HL-60/S4 treated with phorbol 12-myristate 13-acetate at 8.2 ng/mL for 4 days and 3 days (cell line): ENCODE measurements at regions not wholly inside any gene's neighbourhood (a gene's known extent, or its start where the extent isn't known, plus 50 kb on each side); places are given as distances from the start of the nearest gene placed in this dataset.

Experiments used
- in situ Hi-C: fragments of 300-500 bp; cut with MboI; formaldehyde crosslinking; loops from 2 replicates; pipeline ENCODE4 v1.15.0; 2022; ENCODE audit warnings: low sequenced_read_pairs

DNA sequence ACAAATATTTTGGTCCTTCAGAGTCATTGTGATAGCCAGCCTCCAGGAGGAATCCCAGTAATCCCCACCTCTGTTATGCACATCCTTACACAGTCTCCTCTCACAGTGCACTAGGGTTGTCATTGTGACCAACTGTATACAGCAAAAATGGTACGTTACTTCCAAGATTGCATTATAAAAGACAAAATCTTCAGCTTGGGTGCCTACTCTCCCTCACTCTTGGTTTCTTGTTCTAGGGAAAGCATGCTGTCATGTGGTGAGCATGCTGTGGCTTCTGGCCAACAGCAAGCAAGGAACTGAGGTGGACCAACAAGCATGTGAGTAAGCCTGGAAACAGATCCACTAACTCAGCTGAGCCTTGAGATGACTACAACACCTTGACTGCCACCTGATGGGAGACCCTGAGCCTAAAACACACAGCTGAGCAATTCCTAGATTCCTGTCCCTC is 130.1 kb upstream of the DST start:
- in situ Hi-C loops, result no loop called here

DNA sequence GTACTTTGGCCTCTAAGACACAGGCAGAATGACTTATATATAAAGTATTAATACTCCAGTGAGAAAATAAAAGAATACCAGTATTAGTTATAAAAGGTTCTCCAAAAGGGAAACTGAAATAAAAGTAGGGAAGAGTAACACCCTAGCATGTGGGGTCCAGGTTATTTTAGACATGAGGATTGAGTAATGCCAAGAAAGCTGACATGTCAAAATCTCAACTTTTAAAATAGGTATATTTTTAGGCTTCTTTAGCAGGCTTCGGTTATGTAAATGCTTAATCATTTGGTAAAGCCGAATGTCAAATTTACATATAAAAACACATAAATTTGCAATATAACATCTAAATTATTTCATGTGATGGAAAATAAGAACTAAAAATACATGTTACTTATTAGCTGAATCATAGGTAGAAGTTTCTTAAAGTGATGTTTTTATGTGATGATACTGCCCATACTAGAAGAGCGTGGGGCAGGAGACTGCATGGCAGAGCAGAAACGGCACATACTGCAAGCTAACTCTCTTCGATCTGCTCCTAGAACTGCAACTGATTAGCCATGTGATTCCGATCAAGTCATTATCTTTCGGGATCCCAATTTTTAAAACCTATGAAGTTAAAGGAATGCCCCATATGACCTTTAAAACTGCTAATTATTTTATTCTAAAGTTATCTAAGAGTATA is 129.4 kb upstream of the DST start:
- in situ Hi-C loops, result no loop called here

DNA sequence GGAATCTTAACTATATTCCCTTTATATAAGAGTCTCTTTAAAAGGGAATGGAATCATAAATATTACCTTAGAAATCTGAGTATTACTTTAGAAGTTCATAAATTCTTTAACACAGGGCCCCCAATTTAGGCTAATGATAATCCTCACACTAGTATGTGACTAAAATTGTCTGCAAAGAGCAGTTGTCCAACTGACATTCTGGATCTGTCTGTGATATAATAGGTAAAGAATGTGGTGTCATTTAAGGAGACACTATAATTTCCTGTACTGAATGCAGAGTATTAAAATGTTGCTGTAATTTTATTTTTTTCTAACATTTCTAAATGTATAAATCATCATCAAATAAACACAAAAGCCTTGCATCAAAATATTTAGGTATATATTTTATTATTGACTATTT is 128.5 kb upstream of the DST start:
- in situ Hi-C loops, result no loop called here

DNA sequence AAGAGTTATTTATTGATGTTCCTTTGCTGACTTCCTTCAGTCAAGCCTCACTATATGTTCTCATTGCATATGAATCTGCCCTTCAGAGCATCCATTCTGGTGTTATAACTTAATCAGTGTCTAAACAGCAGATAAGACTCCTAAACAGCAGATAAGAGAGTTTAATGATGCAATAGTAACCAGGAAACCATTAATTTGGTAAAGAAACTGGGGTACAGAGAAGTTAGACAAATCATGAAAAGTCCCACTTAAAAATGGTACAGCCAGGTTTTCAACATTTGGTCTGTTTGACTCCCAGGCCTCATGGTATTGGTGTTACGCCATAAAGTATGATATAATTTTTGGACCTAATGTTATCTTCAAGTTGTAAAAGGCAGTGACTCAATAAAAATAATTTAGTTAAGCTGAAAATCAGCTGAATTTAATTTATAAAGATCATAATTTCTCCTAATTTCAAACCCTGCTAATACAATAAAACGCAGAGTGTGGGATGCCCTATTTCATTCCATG is 127.4 kb upstream of the DST start:
- in situ Hi-C loops, result no loop called here

DNA sequence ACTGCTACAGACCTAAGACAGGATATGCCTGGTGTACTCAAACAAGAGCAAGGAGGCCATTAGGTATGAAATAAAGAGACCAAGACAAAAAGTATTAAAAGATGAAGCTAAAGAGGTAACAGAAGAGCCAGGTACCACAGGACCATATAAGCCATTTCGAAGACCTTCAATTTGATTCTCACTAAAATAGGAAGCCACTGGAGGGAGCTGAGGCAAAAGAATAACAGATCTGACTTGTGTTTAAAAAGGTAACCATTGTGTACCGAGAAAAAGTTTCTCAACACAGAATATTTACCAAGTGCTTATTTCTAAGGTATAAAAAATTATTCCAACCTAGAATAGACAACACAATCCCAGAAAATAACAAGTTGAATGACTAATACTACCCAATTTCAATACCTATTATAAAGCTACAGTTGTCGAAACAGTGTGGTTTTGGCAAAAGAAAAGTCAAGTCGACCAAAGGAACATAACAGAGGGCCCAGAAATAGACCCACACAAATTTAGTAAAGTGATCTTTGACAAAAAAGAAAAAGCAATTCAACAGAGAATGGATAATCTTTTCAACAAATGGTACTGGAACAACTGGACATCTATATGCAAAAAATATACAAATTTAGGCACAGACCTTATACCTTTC is 125.3 kb upstream of the DST start:
- in situ Hi-C loops, result no loop called here

DNA sequence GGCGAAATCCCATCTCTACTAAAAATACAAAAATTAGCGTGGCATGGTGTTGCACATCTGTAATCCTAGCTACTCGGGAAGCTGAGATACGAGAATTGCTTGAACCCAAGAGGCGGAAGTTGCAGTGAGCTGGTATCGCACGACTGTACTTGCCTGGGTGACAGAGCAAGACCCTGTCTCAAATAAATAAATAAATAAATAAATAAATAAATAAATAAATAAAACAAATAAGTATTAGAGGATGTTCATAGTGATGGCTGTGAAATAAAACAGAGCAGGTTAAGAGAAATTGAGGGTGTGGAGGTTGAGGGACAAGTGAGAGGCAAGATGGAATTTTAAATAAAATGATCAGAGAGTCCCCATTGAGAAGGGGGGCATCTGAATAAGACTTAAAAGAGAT is 124.7 kb upstream of the DST start:
- in situ Hi-C loops, result no loop called here

DNA sequence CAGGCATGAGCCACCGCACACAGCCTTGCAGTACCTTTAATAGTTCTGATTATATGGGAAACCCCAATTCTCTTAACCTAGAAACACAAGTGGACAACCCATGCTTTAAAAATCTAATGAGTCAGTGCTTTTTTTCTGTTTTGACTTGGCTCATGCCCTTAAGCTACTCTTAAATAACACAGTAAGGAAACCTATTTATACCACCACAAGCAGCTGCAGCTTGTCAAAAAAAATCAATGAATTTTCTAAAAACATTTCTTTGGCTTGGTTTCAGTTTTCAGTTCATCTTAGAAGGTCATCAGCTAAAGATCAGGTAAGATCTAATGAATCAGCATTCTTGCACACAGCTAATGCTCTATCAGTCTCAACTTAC is 124.1 kb upstream of the DST start:
- in situ Hi-C loops, result no loop called here

DNA sequence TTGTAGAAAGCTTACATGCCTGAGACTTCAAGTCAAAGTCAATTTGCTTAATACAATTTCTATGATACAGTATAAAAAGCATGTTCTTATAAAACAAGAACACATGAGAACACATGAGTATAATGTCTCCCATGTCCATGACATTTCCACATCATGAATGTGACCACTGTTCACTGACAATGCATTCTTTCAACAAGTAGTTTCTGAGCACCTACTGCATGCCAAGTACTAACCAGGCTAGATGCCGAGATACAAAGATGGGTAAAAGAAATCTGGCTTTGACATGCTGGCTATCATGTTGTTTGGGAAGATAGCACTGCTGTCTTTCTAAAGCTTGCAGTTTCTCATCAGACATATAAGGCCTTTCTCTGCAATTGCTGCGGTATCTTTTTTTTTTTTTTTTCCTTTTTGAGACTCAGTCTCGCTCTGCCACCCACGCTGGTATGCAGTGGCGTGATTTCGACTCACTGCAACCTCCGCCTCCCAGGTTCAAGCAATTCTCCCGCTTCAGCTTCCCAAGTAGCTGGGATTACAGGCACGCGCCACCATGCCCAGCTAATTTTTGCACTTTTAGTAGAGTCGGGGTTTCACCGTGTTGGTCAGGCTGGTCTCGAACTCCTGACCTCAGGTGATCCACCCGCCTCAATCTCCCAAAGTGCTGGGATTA is 123.6 kb upstream of the DST start:
- in situ Hi-C loops, result no loop called here

DNA sequence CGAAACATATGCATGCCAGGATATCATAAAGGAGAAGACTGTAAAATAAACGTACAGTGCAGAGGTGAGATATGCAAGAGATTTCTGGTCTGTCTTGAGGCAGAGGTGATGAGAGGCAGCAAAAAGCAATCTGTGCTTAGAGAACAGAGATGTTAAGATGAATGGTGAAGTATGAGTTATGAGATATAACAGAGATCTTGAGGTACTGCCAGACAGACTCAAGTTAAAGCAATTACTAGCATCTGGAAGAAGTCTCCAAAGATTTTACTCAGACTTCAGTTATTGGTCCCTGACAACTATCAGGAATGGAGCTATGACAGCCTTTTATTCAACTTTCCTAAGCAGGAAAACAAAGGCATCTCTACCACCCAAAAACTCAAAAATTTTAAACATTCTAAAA is 122.8 kb upstream of the DST start:
- in situ Hi-C loops, result no loop called here

DNA sequence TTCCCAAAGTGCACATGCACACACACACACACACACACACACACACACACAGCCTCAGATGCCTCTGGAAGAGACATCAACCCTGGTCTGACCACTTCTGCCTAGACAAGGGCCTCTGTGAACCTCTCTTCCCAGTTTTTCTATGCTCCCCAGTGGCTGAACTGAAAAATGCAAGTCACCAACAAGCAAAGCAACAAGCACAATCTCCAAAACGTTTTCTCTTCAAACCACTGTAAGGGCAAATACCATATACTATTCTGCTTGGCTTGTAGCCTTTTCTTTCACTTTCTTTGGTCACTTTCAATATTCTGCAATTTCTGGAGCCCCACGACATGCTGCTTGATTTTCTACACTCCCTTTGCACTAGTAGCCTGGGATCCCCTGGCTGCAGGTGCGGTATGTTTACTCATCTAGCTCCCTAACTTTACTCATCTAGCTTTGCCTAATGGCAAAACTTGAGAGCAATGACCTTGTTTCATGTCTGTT is 121.4 kb upstream of the DST start:
- in situ Hi-C loops, result no loop called here

DNA sequence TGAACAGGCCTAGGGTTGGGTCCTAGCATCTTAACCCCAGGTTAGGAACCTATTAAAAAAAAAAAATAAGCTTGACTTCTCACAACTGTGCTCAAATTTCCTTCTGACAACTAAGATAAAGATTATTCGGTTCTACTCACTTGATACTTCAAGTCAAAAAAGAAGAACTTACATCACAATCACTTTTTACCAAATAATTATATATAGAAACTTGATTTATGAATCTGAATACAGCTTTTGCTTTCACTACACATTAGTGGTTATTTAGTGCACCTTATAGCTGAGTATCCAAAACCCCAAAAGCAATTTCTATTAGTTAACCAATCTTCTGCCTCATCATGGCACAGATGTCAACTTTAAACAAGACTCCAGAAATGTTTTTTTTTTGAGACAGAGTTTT is 119.0 kb upstream of the DST start:
- in situ Hi-C loops, result no loop called here

DNA sequence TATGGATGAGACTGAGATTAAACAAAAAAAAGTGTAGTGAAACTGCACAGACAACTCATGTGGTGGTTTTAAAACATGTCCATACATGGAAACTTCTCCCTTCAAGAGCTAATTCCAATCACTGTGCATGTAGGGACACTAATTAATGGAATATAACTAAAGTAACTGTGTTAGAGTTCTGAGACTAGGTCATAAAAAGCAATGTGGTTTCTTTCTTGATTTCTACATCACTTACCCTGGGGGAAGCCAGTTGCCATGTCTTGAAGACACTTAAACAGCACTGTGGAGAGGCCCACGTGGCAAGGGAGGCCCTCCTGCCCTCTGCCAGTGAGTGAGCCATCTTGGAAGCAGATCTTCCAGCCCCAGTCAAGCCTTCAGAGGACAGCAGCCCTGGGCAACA is 118.2 kb upstream of the DST start:
- in situ Hi-C loops, result no loop called here

DNA sequence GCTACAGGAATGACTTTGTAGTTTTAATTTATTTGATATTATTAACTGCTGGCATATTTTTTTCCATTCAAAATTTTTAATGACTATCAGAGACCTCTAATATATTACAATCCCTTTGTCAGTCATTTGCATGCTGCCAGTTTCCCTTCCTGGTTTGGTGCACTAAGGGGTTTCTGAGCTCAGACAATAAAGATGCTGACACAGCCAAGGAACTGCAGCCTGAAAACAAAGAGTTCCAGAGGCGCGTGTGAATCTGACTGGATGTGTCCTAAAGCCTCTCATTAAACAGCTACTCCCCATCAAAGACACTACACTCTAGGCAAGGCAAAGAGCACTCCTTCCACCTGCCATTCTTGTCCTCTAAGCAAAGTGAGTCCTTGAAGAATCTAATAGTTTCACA is 116.8 kb upstream of the DST start:
- in situ Hi-C loops, result no loop called here

DNA sequence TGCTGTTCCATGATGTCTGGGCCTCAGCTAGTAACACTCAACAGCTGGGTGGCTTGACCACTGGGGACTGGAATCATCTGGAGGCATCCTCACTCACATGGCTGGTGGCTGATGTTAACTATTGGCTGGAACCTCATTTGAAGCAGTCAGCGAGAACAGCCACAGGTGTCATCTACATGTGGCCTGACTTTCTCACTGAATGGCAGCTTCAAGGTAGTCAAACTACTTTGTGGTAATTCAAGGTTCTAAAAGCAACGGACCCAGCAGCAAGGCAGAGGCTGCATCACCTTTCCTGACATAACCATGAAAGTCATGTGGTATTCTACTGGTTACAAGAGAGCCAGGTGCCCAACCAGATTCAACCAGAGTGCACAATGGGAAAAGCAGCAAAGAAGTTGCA is 115.9 kb upstream of the DST start:
- in situ Hi-C loops, result no loop called here

DNA sequence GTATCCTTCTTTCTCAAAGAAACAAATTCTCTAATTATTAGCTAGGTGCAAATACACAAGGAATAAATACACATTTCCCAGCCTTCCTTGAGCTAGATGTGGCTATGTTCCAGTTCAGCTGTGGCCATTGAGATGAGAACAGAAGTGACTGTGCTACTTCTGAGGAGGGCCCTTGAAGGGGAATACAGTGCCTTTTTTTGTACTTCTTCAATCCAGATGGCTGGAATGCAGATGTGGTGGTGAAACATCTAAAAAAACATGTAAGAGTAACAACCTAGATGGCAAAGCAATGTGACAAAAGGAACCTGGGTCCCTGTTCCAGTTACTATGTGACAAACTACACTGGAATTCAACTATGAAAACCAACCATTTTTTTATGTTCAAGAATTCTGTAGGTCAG is 115.4 kb upstream of the DST start:
- in situ Hi-C loops, result no loop called here

DNA sequence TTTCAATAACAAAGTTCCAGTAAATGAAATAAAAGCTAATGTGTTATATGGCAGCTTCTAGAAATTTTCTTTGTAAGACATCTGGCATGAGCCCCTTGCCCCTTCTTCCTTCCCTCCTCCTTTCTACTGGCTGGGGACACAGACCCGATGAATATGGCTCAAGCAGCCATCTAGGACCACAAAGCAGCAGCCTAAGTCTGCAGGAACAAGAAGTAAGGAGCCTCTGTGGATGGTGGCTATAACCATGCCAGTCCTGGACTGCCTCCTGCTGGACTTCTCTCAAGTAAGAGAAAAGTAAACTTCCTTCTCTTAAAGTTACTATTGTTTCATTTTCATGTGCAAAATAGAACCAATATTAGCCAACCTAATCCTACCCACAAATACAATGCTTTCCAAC is 114.9 kb upstream of the DST start:
- in situ Hi-C loops, result no loop called here

DNA sequence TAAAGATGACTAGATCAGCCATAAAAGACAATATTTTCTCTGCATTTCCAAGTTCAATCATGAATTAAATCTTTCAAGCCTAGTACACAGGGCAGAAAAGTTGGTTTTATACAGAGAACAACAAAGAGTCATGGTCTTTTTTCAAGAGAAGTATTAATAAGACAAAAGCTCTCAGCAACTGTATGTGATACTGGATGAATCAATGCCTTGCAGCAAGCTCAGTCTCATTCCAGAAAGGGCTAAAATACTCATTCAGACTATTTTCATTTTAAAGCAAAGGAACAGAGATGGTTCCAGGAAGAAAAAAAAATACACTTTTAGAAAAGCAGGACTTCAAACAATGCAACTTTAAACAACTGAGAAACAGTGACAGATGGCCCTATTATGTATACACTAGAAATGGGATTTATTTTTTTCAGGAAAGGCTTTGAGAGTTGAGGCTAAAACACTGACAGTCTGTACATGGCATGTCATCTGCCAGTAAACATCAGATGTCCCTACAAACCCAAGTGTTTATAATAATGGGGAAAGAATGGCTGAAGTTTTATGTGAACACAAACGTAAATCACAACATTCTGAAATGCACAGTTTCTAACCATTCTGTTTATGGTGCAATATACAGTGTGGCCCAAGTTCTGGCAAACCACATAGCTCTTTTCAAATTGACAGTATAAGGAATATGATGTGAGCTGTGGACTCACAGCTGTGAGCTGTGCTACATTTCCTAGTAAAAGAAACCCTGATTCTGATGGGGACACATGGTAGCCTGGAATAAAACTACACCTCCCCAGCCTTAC is 114.3 kb upstream of the DST start:
- in situ Hi-C loops, result no loop called here

DNA sequence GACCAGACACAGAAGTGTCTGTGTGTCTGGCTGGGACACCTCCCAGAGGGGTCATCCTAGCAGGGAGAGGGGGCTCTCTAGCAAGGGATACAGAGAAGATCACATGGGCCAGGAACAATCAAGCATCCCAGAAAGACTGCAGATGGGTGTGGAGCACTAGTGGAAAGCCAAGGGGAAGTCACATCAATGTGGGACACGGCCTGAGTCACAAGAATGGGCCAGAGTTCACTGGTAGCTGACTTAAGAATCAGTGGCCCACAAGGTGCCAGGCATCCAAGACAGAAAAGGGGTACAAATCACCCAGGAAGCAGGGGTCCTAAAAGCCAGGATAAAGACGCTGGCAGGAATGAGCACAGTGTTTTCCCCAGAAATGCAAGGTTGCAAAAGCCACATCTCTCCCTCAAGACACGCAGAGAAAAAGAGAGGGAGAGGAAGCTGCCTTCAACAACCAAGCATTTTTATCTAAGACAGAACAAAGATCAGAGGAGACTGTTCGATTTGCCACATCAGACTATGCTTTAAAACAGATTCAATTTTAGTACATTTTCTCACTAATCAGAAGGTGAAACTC is 113.6 kb upstream of the DST start:
- in situ Hi-C loops, result no loop called here

DNA sequence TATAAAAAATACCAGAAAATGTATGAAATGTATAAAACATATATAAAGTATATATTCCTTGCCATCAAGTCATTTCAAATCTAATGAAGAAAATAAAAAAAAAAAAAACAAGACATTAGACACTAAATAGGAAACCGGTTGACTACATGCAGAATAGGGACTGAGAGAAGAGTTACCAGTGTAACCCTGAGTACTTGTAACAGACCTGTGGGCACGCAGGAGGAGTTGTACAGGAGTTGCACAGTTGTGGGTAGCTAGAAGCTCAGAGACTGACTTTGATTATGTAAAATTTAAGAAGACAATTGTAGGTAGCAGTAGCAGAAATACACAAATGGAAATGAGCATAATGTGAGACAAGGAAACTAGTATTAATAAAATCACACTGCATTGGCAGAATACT is 112.4 kb upstream of the DST start:
- in situ Hi-C loops, result no loop called here

DNA sequence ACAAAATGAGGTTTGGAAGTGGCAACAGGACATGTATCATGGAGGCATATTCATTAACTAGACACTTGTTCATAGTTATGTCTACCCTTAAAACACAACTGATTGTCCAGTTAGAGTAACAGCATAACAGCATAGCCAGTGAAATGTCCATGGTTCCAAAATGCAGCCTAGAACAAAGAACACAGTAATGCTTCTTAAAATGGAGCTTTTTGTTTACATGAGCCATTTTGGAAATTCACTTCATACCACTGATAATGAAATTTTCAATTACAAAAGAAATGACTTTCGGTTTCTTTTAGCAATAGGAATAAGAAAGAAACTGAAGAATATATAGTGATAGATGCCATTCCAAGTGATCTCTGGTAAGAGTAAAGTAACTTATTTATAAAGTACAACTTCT is 111.1 kb upstream of the DST start:
- in situ Hi-C loops, result no loop called here

DNA sequence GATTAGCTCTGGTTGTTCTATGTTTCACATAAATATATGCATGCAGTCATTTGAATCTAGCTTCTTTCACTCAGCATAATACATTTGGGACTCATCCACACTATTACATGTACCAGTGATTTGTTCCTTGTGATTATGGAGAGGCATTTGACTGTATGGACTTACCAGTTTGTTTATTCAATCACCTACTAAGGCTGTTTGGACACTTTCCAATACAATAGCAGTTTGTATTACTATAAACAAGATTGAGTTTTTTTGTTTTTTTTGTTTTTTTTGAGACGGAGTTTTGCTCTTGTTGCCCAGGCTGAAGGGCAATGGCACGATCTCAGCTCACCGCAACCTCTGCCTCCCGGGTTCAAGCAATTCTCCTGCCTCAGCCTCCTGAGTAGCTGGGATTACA is 109.8 kb upstream of the DST start:
- in situ Hi-C loops, result no loop called here
